ENCODE measurements at regions not wholly inside any gene's neighbourhood (a gene's known extent, or its start where the extent isn't known, plus 50 kb on each side); places are given as distances from the start of the nearest gene placed in this dataset.
"Not testable (repeated sequence)": the region's sequence is repeated elsewhere in the genome, so short reads cannot be mapped to it uniquely, and the experiment has no call there.

- no peak for TF ChIP-seq CTCF (conservative IDR thresholded peaks at IDR 0.05)
- H3K27ac ChIP-seq, result peak overlapping the region; percentile 76
Measured at GRCh38 chr12:90543841-90544240, 411.1 kb downstream of the CCER1 start.

- peak overlapping the region; percentile 76 for H3K27ac ChIP-seq
- no peak for TF ChIP-seq CTCF (conservative IDR thresholded peaks at IDR 0.05)
Measured at GRCh38 chr12:90543374-90543773, 411.6 kb downstream of the CCER1 start.

- H3K27ac ChIP-seq, result peak overlapping the region; percentile 76
Measured at GRCh38 chr12:90542852-90543251, 412.1 kb downstream of the CCER1 start.

- not testable (repeated sequence) for H3K27ac ChIP-seq
Measured at GRCh38 chr12:90533828-90534227, 421.1 kb downstream of the CCER1 start.

GRCh38 chr12:90520002-90520734, 434.8 kb downstream of the CCER1 start:
- no peak overlapping the region for H3K27ac ChIP-seq
- no peak for TF ChIP-seq CTCF (conservative IDR thresholded peaks at IDR 0.05)

- H3K27ac ChIP-seq, result no peak overlapping the region
- no peak for TF ChIP-seq CTCF (conservative IDR thresholded peaks at IDR 0.05)
Measured at GRCh38 chr12:90519285-90519684, 435.7 kb downstream of the CCER1 start.

GRCh38 chr12:90515199-90516175, 439.5 kb downstream of the CCER1 start:
- no peak for TF ChIP-seq CTCF (conservative IDR thresholded peaks at IDR 0.05)
- H3K27ac ChIP-seq, result no peak overlapping the region

- no peak for TF ChIP-seq CTCF (conservative IDR thresholded peaks at IDR 0.05)
- no peak overlapping the region for H3K27ac ChIP-seq
Measured at GRCh38 chr12:90514325-90514724, 440.7 kb downstream of the CCER1 start.

Data from VCaP (cell line).